ENCODE measurements at regions not wholly inside any gene's neighbourhood (a gene's known extent, or its start where the extent isn't known, plus 50 kb on each side); places are given as distances from the start of the nearest gene placed in this dataset.
A peak's percentile ranks its signal among the peaks of the same experiment; 100 is the strongest.

DNA sequence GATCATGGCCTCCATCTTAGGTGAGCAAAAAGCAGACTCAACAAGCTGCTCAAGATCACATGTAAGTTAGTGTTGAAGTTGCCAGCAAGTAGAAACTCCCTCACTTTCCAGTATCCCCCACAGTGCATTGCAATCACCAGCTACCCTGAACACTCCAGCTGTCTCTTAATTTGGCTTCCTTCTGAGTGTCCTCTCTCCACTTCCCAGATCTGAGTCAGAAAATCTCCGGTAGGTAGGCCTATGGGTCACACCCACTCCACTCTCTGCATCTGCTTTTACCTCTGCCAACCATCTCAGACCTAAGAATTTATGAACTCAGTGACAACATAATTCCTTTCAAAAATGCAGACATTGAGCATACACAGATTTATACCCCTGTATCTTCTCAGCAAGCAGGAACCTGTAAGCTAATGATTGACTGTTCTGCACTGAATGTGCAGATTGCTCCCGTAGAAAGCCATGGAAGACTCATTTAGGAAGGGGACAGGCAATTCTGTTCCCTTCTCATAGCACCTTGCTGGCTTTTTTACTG, 656.9 kb downstream of the EPHA4 start:
- H3K36me3 ChIP-seq (ENCODE audit: control insufficient read depth, insufficient read depth, low read length) = no peaks in the 10 kb centered on the region
- H3K27me3 ChIP-seq (ENCODE audit: control insufficient read depth, insufficient read depth, low read length) = no peaks in the 10 kb centered on the region
- ChIA-PET CTCF (interaction anchor here (0.9 kb wide), 1 partner anchor 9 kb away, joined by 3 read pairs; no protein-coding TSS in a partner anchor), POLR2A (no interaction called here)
- no peak for DNase-seq (ENCODE audit: low read depth)
- TF ChIP-seq, protein P1, sequence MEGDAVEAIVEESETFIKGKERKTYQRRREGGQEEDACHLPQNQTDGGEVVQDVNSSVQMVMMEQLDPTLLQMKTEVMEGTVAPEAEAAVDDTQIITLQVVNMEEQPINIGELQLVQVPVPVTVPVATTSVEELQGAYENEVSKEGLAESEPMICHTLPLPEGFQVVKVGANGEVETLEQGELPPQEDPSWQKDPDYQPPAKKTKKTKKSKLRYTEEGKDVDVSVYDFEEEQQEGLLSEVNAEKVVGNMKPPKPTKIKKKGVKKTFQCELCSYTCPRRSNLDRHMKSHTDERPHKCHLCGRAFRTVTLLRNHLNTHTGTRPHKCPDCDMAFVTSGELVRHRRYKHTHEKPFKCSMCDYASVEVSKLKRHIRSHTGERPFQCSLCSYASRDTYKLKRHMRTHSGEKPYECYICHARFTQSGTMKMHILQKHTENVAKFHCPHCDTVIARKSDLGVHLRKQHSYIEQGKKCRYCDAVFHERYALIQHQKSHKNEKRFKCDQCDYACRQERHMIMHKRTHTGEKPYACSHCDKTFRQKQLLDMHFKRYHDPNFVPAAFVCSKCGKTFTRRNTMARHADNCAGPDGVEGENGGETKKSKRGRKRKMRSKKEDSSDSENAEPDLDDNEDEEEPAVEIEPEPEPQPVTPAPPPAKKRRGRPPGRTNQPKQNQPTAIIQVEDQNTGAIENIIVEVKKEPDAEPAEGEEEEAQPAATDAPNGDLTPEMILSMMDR (IDR thresholded peaks at IDR 0.05; ENCODE audit: insufficient read depth, low read depth, low read length) = no peak
- no peak overlapping the region for H3K4me3 ChIP-seq (ENCODE audit: low read depth, low read length)

DNA sequence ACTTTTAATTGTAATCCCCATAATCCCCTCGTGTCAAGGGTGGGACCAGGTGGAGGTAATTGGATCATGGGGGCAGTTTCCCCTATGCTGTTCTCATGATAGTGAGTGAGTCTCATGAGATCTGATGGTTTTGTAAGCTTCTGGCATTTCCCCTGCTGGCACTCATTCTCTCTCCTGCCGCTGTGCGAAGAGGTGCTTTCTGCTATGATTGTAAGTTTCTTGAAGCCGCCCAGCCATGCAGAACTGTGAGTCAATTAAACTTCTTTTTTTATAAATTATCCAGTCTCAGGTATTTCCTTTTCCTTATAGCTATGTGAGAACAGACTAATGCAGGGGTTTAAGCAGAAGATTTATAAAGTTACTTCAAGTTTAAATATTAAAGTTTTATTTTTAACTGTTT, 655.2 kb downstream of the EPHA4 start:
- Histone ChIP-seq H3K27me3 (ENCODE audit: control insufficient read depth, insufficient read depth, low read length) (no peaks in the 10 kb centered on the region), H3K36me3 (ENCODE audit: control insufficient read depth, insufficient read depth, low read length) (no peaks in the 10 kb centered on the region), H3K4me3 (ENCODE audit: low read depth, low read length) (no peak overlapping the region)
- DNase-seq (ENCODE audit: low read depth) = no peak
- ChIA-PET CTCF (no interaction called here), POLR2A (no interaction called here)
- TF ChIP-seq, protein P1 (IDR thresholded peaks at IDR 0.05; ENCODE audit: insufficient read depth, low read depth, low read length) = no peak

DNA sequence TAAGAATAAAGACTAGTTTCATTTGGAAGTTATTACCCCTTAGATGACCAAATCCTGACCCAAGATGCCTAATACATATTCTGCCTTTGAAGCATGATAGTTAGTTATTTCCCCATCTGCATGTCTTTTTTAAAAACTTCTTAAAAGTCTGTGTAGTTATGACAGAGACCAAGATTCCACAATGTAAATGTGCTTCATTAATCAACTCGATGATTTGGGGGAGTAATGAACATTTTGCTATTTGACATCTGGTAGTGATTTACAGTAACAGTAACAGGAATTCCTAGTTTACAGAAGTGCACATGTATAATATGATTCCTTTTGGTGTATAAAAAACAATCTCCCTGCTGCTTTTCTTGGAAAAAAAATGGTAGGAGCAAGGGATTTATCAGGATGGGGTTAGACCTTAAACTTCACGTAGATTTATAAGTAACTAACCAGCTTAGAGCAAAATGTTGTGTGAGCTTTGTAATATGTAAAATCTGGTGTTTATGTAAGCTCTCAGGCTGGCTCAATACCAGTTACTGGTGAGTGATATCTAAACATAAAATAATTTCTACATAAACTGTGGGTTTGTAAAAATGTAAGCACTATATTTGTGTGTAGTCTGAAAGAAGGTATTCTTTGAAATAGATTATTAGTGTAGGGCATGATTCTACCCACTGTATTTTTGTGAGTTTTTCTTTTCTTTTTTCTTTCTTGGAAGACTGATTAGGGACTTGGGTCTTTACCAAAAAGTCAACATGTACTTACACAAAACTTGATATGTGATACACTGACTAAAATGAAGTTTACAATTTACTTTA, 641.6 kb downstream of the EPHA4 start:
- no peaks in the 10 kb centered on the region for H3K36me3 ChIP-seq (ENCODE audit: control insufficient read depth, insufficient read depth, low read length)
- DNase-seq (ENCODE audit: low read depth) = peak; percentile 40
- TF ChIP-seq, protein P1 (IDR thresholded peaks at IDR 0.05; ENCODE audit: insufficient read depth, low read depth, low read length) = no peak
- H3K27me3 ChIP-seq (ENCODE audit: control insufficient read depth, insufficient read depth, low read length) = no peaks in the 10 kb centered on the region
- H3K4me3 ChIP-seq (ENCODE audit: low read depth, low read length) = no peak overlapping the region
- ChIA-PET POLR2A (no interaction called here), CTCF (no interaction called here)

DNA sequence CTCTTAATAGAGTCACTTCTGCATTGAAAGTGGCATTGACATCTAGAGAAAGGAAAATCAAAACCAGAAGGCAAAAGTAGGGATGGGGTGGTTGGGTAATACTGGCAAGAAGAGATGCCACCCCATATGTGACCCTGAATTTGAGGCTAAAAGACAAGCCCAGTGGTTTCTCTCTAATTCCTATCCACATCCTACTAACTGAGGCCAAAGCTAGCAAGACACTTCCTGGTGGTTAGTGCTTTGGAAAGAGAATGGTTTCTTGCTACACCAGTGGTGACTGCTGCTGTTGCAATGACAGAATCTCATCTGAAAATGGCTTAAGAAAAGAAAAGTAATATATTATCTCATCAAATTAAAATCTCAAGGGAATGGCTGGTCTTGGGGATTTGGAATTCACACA, 640.6 kb downstream of the EPHA4 start:
- DNase-seq (ENCODE audit: low read depth) = no peak

DNA sequence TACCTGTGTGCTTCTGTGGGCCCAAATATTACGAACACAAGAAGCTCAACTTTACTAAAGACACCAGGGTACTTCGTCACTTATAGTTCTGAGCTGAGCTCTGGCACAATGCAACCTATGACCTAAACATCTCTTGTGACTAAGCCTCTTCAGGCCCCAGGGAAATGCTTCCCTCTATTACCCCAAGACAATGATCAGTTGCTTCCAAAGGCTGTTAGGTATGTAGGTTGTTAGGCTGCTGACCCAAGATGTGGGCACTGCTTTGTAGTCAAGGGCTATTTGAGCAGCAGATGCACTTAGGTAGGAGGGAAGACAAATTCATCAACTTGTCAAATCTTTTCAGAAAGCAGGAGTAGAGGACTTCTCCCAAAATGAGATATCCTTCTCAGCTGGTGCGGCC, 640.1 kb downstream of the EPHA4 start:
- H3K27me3 ChIP-seq (ENCODE audit: control insufficient read depth, insufficient read depth, low read length) = 0 out of 2 replicates have a peak, but pooled peaks cover 1% of the 10 kb centered on the region
- DNase-seq (ENCODE audit: low read depth) = no peak
- ChIA-PET CTCF (interaction anchor here (0.8 kb wide), 1 partner anchor 104 kb away, joined by 3 read pairs; no protein-coding TSS in a partner anchor), POLR2A (no interaction called here)
- H3K4me3 ChIP-seq (ENCODE audit: low read depth, low read length) = no peak overlapping the region
- TF ChIP-seq, protein P1 (IDR thresholded peaks at IDR 0.05; ENCODE audit: insufficient read depth, low read depth, low read length) = no peak
- no peaks in the 10 kb centered on the region for H3K36me3 ChIP-seq (ENCODE audit: control insufficient read depth, insufficient read depth, low read length)

More for the DNA sequence above, 640.6 kb downstream of the EPHA4 start:
- Histone ChIP-seq H3K4me3 (ENCODE audit: low read depth, low read length) (no peak overlapping the region), H3K27me3 (ENCODE audit: control insufficient read depth, insufficient read depth, low read length) (no peaks in the 10 kb centered on the region), H3K36me3 (ENCODE audit: control insufficient read depth, insufficient read depth, low read length) (no peaks in the 10 kb centered on the region)
- ChIA-PET POLR2A (no interaction called here), CTCF (interaction anchor here (0.8 kb wide), 1 partner anchor 103 kb away, joined by 3 read pairs; no protein-coding TSS in a partner anchor)
- TF ChIP-seq, protein P1 (IDR thresholded peaks at IDR 0.05; ENCODE audit: insufficient read depth, low read depth, low read length) = no peak
